ENCODE measurements at regions not wholly inside any gene's neighbourhood (a gene's known extent, or its start where the extent isn't known, plus 50 kb on each side); places are given as distances from the start of the nearest gene placed in this dataset.

- no peak for DNase-seq
Measured at GRCh38 chr4:153034681-153035080, 98.6 kb downstream of the FHDC1 start.

- no peak for DNase-seq
Measured at GRCh38 chr4:153036931-153037482, 100.9 kb downstream of the FHDC1 start.

DNA sequence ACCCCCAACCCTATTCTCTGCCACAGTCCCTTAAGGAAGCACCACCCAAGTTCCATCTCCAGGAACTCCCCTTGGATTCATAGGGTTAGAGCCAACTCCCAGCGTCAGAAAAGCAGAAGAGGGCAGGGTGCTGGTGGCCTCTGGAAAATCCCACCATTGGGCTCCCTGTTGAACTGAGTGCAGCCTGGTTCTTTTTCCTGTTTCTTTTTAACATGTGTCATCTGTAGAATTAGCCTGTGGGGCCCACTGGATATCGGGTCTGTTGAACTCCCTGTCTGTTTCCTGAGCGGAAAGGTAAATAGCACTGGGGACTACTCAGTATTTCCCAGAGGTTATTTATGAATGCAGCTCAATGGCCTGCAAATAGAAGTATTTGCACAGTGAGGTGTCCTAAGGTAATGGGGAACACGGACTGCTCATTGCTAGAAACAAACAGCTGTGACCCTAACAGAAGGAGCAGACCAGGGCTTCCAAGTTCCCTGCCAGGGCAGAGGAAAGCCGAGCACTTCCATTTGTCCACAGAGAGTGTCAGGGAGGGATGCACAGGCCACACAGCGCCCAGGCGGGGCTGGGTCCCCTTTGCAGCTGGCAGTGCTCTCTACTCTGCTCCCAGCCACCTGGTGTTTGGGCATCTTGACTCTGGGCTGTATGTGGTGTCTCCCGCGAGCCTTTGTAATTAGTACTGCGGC, 102.6 kb downstream of the FHDC1 start:
- peak; percentile 22 for DNase-seq

DNA sequence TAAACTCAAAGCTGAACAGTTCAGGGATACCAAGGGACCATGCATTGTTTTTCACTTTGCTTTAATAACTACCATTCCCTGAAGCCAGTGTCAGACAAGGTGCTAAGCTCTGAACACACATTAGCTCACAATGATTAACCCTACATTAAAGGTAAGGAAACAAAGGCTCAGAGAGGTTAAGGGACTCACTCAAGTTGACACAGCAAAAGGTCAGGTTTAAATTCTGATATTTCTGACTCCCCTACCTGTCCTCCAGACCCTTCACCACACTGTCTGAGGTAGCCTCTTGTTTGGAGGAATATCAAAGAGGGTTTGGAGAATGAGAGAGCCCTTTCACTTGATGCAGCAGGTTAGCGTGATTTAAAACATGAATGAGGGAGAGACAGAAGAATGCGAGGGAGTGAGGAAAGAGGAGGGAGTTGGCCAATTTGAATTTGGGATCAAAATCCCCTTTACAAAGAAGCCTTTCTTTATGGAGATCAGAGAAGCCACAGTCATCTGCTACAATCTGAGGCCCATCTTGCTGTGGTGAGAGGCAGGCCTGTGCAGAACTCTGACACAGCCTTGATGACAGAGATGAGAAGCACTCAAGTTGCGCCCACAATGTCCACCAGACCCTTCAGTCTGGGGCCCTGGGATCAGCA, 103.5 kb downstream of the FHDC1 start:
- DNase-seq: no peak

DNA sequence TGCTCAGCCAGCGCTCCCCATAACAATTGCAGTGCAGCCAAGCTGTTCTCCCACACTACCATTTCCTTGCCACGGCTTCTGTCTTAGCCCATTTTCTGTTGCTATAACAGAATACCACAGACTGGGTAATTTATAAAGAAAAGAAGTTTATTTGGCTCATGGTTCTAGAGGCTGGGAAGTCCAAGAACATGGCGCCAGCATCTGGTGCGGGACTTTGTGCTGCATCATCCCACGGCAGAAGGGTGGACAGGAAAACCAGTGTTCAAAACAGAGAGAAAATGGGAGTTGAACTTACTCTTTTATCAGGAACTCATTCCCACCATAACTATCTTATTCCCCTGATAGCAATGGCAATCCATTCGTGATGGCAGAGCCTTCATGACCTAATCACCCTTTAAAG, 104.6 kb downstream of the FHDC1 start:
- DNase-seq: no peak

DNA sequence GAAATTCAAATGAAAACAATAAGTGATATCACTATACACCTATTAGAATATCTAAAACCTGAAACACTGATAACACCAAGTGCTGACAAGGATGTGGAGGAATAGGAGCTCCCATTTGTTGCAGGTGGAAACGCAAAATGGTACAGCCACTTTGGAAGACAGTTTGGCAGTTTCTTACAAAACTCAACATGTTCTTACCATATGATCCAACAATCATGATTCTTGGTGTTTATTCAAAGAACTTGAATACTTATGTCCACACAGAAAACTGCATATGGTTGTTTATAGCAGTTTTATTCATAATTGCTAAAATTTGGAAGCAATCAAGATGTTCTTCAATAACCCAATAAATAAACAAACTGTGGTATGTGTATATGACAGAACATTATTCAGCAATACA, 107.9 kb downstream of the FHDC1 start:
- no peak for DNase-seq

GRCh38 chr4:153045111-153045982, 109.2 kb downstream of the FHDC1 start:
- no peak for DNase-seq

GRCh38 chr4:153058671-153059060, 122.5 kb downstream of the FHDC1 start:
- DNase-seq: no peak

- DNase-seq: no peak
Measured at GRCh38 chr4:153060196-153060595, 124.1 kb downstream of the FHDC1 start.

- no peak for DNase-seq
Measured at GRCh38 chr4:153061971-153062370, 125.8 kb downstream of the FHDC1 start.

- no peak for DNase-seq
Measured at GRCh38 chr4:153062652-153063168, 126.6 kb downstream of the FHDC1 start.

DNA sequence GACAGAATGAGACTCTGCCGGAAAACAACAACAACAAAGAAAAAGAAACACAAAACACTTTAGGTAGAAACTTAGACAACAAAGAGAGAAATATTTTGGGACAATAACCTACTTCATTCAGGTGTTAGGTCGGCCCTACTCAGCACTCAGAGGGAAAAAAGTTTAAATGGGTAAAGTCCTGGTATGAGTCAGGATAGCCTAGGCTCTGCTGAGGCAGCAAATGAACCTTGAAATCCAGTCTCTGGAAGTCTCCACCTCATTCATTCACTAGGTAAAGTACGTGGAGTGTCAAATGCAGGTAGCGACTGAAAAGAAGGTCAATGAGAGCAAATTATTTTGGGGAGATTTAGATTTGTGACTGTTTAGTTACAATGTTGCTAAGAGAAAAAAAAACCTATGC, 127.4 kb downstream of the FHDC1 start:
- DNase-seq: no peak

GRCh38 chr4:153064571-153064970, 128.4 kb downstream of the FHDC1 start:
- DNase-seq: no peak

DNA sequence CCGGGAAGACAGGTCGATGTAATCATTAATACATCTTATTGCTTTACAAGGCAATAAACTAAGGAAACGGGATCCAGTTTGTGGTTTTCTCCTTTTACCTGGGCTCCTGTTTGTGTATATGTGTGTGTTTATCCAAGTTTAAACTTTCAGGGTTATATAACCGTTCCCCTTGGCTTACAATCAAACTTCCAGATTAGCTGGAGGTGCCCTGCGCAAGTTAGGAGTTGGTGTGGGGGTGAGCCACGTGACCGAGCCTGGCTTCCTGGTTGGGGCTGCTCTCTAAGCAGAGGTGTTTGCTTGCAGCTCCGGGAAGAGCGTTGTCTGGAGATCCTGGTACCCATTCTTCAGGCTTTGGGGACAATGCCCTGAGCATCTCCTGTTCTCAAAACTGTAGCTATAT, 129.2 kb downstream of the FHDC1 start:
- DNase-seq: no peak

DNA sequence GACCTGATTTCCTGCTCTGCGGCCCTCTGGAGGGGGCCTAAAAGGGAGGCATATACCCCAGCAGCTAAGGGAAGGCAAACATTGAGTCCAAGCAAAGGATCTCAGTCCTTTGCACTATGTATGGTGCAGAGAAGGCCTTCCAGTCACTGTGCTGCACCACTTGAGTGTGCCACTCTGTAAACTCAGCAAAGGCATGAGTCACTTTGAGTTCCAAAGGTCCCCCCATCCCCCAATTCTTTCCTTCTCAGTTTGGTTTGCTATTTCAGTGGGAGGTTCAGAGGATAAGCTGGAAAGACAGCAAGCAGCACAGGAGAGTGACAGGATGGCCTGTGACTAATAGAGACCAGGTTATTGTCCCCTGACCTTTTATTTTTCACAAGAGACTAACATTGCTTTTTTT, 131.3 kb downstream of the FHDC1 start:
- DNase-seq: no peak

DNA sequence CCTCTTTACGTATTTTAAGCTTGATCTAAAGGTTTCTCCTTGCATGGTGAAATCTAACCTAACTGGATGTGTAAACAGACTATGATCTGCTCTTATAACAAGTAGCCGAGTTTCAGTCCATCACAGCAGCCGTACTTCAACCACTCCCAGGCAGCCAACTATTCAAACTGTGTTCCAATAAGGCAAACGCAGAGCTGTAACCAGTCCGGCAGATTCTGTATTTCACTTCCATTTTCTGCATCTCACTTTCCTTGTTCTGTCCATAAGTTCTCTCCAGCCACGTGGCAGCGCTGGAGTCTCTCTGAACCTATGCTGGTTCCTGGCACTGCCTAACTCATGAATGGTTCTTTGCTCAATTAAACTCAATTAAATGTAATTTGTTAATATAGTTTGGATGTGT, 132.6 kb downstream of the FHDC1 start:
- DNase-seq: no peak

- no peak for DNase-seq
Measured at GRCh38 chr4:153071958-153072598, 132.2 kb upstream of the TRIM2 start.

- no peak for DNase-seq
Measured at GRCh38 chr4:153072661-153073060, 131.6 kb upstream of the TRIM2 start.

DNA sequence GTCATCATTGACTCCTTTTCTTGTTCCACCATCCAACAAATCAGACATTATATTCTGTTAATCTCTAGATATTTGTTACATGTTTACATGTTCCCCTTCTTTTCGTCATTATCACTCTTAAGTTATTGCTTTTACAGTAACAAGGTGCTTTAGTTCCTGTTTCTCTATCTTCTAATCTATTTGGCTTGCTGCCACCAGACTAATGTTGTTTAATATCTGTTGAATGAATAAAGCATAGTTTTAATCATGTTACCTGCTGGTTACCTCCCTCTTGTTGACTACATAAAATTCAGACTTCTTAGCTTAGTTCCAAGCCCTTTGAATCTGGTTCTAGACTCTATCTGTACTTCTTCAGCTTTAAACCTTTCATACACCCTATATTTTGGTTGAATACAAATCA, 129.8 kb upstream of the TRIM2 start:
- DNase-seq: no peak

DNA sequence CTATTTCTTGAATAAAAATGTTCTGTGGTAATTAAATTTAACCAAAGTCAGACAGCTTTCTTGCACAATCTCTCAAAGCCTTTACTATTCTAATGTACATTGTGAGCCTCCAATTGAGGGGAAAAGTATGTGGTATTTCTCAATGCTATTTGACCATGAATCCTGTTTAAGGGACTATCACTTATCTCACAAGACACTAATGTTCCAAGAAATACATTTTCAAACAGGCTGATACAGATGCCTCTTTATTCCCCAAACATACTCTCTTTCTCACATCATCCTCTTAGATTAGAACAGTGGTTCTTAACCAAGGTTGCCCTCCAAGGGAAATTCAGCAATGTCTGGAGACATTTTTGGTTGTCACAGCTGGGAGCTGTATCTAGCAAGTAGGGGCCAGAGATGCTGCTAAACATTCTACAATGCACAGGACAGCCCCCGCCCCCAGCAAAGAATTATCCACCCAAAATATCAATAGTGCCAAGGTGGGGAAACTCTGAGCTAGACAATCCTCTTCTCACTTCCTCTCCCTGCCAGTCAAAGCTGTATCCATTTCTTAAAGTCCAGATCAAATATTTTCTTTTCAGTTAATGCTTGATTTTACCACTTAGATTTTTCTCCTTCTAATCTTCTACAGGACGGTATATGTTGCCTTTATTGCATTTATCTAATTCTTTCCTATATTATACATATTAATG, 129.2 kb upstream of the TRIM2 start:
- DNase-seq: no peak

DNA sequence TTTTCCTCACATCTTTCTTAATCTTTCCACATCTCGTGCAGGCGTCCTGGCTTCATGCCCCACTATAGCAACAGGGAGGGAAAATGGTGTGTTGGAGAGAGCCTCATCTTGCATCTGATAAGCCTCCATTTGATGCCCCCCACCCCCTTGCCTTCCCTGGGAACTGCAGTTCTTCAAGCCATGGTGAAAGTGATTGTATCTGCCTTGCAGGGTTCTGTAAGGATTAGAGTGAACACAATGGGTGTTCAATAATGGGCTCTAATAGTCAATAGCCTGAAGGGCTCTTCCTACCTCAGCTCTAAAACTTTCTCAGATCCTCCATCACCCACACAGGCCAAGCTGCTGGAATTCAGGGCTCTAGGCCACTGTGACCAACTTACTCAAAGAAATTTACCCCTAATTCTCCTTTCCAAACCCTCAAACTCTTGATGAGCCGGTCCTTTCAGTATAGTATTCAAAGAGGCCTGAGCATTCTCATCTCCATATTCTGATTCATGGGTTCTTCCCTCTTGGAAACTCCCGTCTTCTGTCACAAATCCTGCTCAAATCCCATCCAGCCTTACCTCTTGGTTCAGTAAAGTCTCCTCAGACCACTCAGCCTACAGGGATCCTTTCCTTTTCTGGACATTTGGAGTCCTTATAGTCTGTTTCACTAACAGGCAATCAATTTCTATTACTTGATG, 128.3 kb upstream of the TRIM2 start:
- no peak for DNase-seq

- DNase-seq: no peak
Measured at GRCh38 chr4:153076861-153077260, 127.4 kb upstream of the TRIM2 start.
